Endothelial cell of umbilical vein (primary cell): ENCODE measurements at regions not wholly inside any gene's neighbourhood (a gene's known extent, or its start where the extent isn't known, plus 50 kb on each side); places are given as distances from the start of the nearest gene placed in this dataset.

Source experiments
- CTCF ChIP-seq, 2 donors: IDR thresholded peaks; 1 replicate in 1 of 2; 2 replicates in 1 of 2; pipeline ENCODE4 v1.5.1; 2011; ENCODE audit warnings: low read length in 2 of 2, mild to moderate bottlenecking in 2 of 2, moderate library complexity in 2 of 2, control low read depth in 1 of 2, inconsistent platforms in 1 of 2, low read depth in 1 of 2; ENCODE audit not compliant: insufficient read depth in 1 of 2; ENCODE audit errors: extremely low read depth in 1 of 2
- EZH2 ChIP-seq: IDR thresholded peaks from 2 replicates; pipeline ENCODE4 v1.6.1; 2012; ENCODE audit warnings: borderline replicate concordance, low read depth, mild to moderate bottlenecking, moderate library complexity, low read length, inconsistent platforms; ENCODE audit not compliant: severe bottlenecking
- MAX ChIP-seq: IDR thresholded peaks from 2 replicates; pipeline ENCODE4 v1.6.1; 2011; ENCODE audit not compliant: insufficient read depth, insufficient read length
- MYC ChIP-seq: IDR thresholded peaks from one replicate; pipeline ENCODE4 v1.6.1; 2011; ENCODE audit warnings: mild to moderate bottlenecking, low read depth, low read length
- POLR2A ChIP-seq: IDR thresholded peaks from 2 replicates; pipeline ENCODE4 v1.6.1; 2012; ENCODE audit warnings: low read depth, mild to moderate bottlenecking, control low read depth, low read length
- POLR2AphosphoS5 ChIP-seq: IDR thresholded peaks from 2 replicates; pipeline ENCODE4 v1.6.1; 2012; ENCODE audit warnings: low read depth, mild to moderate bottlenecking, control low read depth, low read length, moderate library complexity; ENCODE audit not compliant: insufficient read depth

- TF ChIP-seq MAX: no peak
- no peak for TF ChIP-seq CTCF (IDR thresholded peaks at IDR 0.05; ENCODE audit: extremely low read depth in 1 of 2, insufficient read depth in 1 of 2, low read depth in 1 of 2, low read length in 2 of 2)
- TF ChIP-seq POLR2A: no peak
- TF ChIP-seq POLR2AphosphoS5: no peak
- TF ChIP-seq EZH2: no peak
- no peak for TF ChIP-seq MYC
These were observed 240.0 kb downstream of the NXPE2 start for GRCh38 chr11:114918286-114918685.
